ENCODE measurements at regions not wholly inside any gene's neighbourhood (a gene's known extent, or its start where the extent isn't known, plus 50 kb on each side); places are given as distances from the start of the nearest gene placed in this dataset.
"Not testable (repeated sequence)": the region's sequence is repeated elsewhere in the genome, so short reads cannot be mapped to it uniquely, and the experiment has no call there.

GRCh38 chr1:238916828-238917227 is 469.5 kb upstream of the CHRM3 start:
- ATAC-seq = no peak
- TF ChIP-seq CSDC2 (CRISPR knock-in tag; IDR thresholded peaks at IDR 0.05) (no peak), OSR1 (CRISPR knock-in tag; IDR thresholded peaks at IDR 0.05) (no peak), SNAI2 (CRISPR knock-in tag; IDR thresholded peaks at IDR 0.05) (no peak), ISL1 (CRISPR knock-in tag; IDR thresholded peaks at IDR 0.05) (no peak), TCF4 (CRISPR knock-in tag; IDR thresholded peaks at IDR 0.05; ENCODE audit: borderline replicate concordance) (no peak), ZNF8 (CRISPR knock-in tag; IDR thresholded peaks at IDR 0.05) (no peak), ARNTL (CRISPR knock-in tag; IDR thresholded peaks at IDR 0.05; ENCODE audit: borderline replicate concordance, low read depth) (no peak), TOX (CRISPR knock-in tag; IDR thresholded peaks at IDR 0.05; ENCODE audit: borderline replicate concordance) (no peak), ESRRG (CRISPR knock-in tag; IDR thresholded peaks at IDR 0.05) (no peak), TSHZ2 (CRISPR knock-in tag; IDR thresholded peaks at IDR 0.05) (no peak), CSRNP3 (CRISPR knock-in tag; IDR thresholded peaks at IDR 0.05) (no peak), CREB5 (CRISPR knock-in tag; IDR thresholded peaks at IDR 0.05; ENCODE audit: low read depth) (no peak), PATZ1 (CRISPR knock-in tag; IDR thresholded peaks at IDR 0.05; ENCODE audit: borderline replicate concordance) (no peak), ZNF70 (CRISPR knock-in tag; IDR thresholded peaks at IDR 0.05) (no peak), PPARA (CRISPR knock-in tag; IDR thresholded peaks at IDR 0.05; ENCODE audit: borderline replicate concordance) (no peak)

GRCh38 chr1:238914346-238914745 is 472.0 kb upstream of the CHRM3 start:
- ATAC-seq = no peak
- no peak for TF ChIP-seq ESRRG (CRISPR knock-in tag; IDR thresholded peaks at IDR 0.05)
- no peak for TF ChIP-seq ARNTL (CRISPR knock-in tag; IDR thresholded peaks at IDR 0.05; ENCODE audit: borderline replicate concordance, low read depth)
- no peak for TF ChIP-seq GLIS3 (CRISPR knock-in tag; IDR thresholded peaks at IDR 0.05)
- no peak for TF ChIP-seq RARB (CRISPR knock-in tag; IDR thresholded peaks at IDR 0.05)
- TF ChIP-seq ISL1 (CRISPR knock-in tag; IDR thresholded peaks at IDR 0.05) = no peak
- no peak for TF ChIP-seq POU6F1 (CRISPR knock-in tag; IDR thresholded peaks at IDR 0.05; ENCODE audit: borderline replicate concordance, low read depth)

- ATAC-seq = no peak
- no peak for TF ChIP-seq ESRRG (CRISPR knock-in tag; IDR thresholded peaks at IDR 0.05)
- TF ChIP-seq BACH2 (CRISPR knock-in tag; IDR thresholded peaks at IDR 0.05; ENCODE audit: borderline replicate concordance) = no peak
- no peak for TF ChIP-seq SNAI2 (CRISPR knock-in tag; IDR thresholded peaks at IDR 0.05)
- no peak for TF ChIP-seq ARNTL (CRISPR knock-in tag; IDR thresholded peaks at IDR 0.05; ENCODE audit: borderline replicate concordance, low read depth)
These were observed 473.2 kb upstream of the CHRM3 start for GRCh38 chr1:238913210-238913609.

- TF ChIP-seq ZFP3 (CRISPR knock-in tag; IDR thresholded peaks at IDR 0.05) (no peak), ZNF70 (CRISPR knock-in tag; IDR thresholded peaks at IDR 0.05) (no peak), RARB (CRISPR knock-in tag; IDR thresholded peaks at IDR 0.05) (no peak), OSR1 (CRISPR knock-in tag; IDR thresholded peaks at IDR 0.05) (no peak), BACH2 (CRISPR knock-in tag; IDR thresholded peaks at IDR 0.05; ENCODE audit: borderline replicate concordance) (no peak), ZFP30 (CRISPR knock-in tag; IDR thresholded peaks at IDR 0.05) (no peak), PPARA (CRISPR knock-in tag; IDR thresholded peaks at IDR 0.05; ENCODE audit: borderline replicate concordance) (no peak), CSRNP3 (CRISPR knock-in tag; IDR thresholded peaks at IDR 0.05) (no peak), GLIS3 (CRISPR knock-in tag; IDR thresholded peaks at IDR 0.05) (no peak), CREB5 (CRISPR knock-in tag; IDR thresholded peaks at IDR 0.05; ENCODE audit: low read depth) (no peak), SNAI2 (CRISPR knock-in tag; IDR thresholded peaks at IDR 0.05) (no peak), ISL1 (CRISPR knock-in tag; IDR thresholded peaks at IDR 0.05) (no peak), TOX (CRISPR knock-in tag; IDR thresholded peaks at IDR 0.05; ENCODE audit: borderline replicate concordance) (no peak), CSDC2 (CRISPR knock-in tag; IDR thresholded peaks at IDR 0.05) (no peak), ZC3H10 (CRISPR knock-in tag; IDR thresholded peaks at IDR 0.05) (no peak), TCF4 (CRISPR knock-in tag; IDR thresholded peaks at IDR 0.05; ENCODE audit: borderline replicate concordance) (no peak), ESRRG (CRISPR knock-in tag; IDR thresholded peaks at IDR 0.05) (no peak)
- no peak for ATAC-seq
These were observed 474.2 kb upstream of the CHRM3 start for GRCh38 chr1:238912148-238912547.

- not testable (repeated sequence) for ATAC-seq
These were observed 483.6 kb upstream of the CHRM3 start for GRCh38 chr1:238902752-238903151.

Measured in SK-N-SH treated with all-trans-retinoic acid at 6 μM for 48 hours (cell line).